ENCODE measurements at regions not wholly inside any gene's neighbourhood (a gene's known extent, or its start where the extent isn't known, plus 50 kb on each side); places are given as distances from the start of the nearest gene placed in this dataset.

- no peak for TF ChIP-seq CTCF (IDR thresholded peaks at IDR 0.05; ENCODE audit: low read depth, low read length)
- no peak for TF ChIP-seq EZH2phosphoT487 (IDR thresholded peaks at IDR 0.05; ENCODE audit: low read depth)
Observed at GRCh38 chr10:129199826-129200225, 267.2 kb upstream of the MGMT start.

Data from OCI-LY3 (cell line).